Endodermal cell (in vitro differentiated cells): ENCODE measurements at regions not wholly inside any gene's neighbourhood (a gene's known extent, or its start where the extent isn't known, plus 50 kb on each side); places are given as distances from the start of the nearest gene placed in this dataset.

Source experiments
- DNase-seq: peaks from one replicate; pipeline ENCODE4 v3.0.0-alpha.2; 2017
- H3K27ac ChIP-seq: 2 replicates; pipeline ENCODE4 v1.5.1; 2013; ENCODE audit warnings: mild to moderate bottlenecking, low read depth, low read length, moderate library complexity
- H3K27me3 ChIP-seq: 2 replicates; pipeline ENCODE4 v1.6.1; 2013; ENCODE audit warnings: mild to moderate bottlenecking, low read length, moderate library complexity; ENCODE audit not compliant: insufficient read depth, control insufficient read depth, poor library complexity, severe bottlenecking
- H3K36me3 ChIP-seq: 2 replicates; pipeline ENCODE4 v1.7.0; 2013; ENCODE audit warnings: mild to moderate bottlenecking, low read length, moderate library complexity; ENCODE audit not compliant: control insufficient read depth, insufficient read depth
- H3K4me1 ChIP-seq: one replicate; pipeline ENCODE4 v1.7.0; 2013; ENCODE audit warnings: low read length; ENCODE audit not compliant: control insufficient read depth, insufficient read depth
- H3K4me3 ChIP-seq: 2 replicates; pipeline ENCODE4 v1.5.1; 2013; ENCODE audit warnings: mild to moderate bottlenecking, low read length, moderate library complexity
- H3K9ac ChIP-seq: 2 replicates; pipeline ENCODE4 v1.6.1; 2013; ENCODE audit warnings: mild to moderate bottlenecking, low read length, moderate library complexity; ENCODE audit not compliant: poor library complexity, severe bottlenecking; ENCODE audit errors: extremely low read depth
- H3K9me3 ChIP-seq: 2 replicates; pipeline ENCODE4 v1.6.1; 2013; ENCODE audit warnings: mild to moderate bottlenecking, low read length, moderate library complexity; ENCODE audit not compliant: control insufficient read depth
- H3K27ac Mint-ChIP-seq: 2 replicates; pipeline ENCODE4 v1.8.0; 2020; ENCODE audit warnings: mixed read lengths
- H3K27me3 Mint-ChIP-seq: 2 replicates; pipeline ENCODE4 v1.8.0; 2021; ENCODE audit warnings: mild to moderate bottlenecking, mixed read lengths; ENCODE audit not compliant: insufficient read depth
- H3K36me3 Mint-ChIP-seq: 2 replicates; pipeline ENCODE4 v1.8.0; 2020; ENCODE audit warnings: low read depth, mixed read lengths
- H3K4me1 Mint-ChIP-seq: 2 replicates; pipeline ENCODE4 v1.8.0; 2020; ENCODE audit warnings: mixed read lengths
- H3K4me3 Mint-ChIP-seq: 2 replicates; pipeline ENCODE4 v1.8.0; 2020; ENCODE audit warnings: mild to moderate bottlenecking, moderate library complexity, mixed read lengths
- H3K9me3 Mint-ChIP-seq: 2 replicates; pipeline ENCODE4 v1.8.0; 2020; ENCODE audit warnings: mild to moderate bottlenecking, mixed read lengths
- CTCF ChIP-seq: fragments of 200-600 bp; sonication (generic); conservative IDR thresholded peaks from 2 replicates; pipeline ENCODE4 v1.5.0; 2021; ENCODE audit warnings: antibody characterized with exemption, mild to moderate bottlenecking
- WGBS, 2 experiments: methylation state at CpG; one replicate each; pipeline versions ENCODE4 v1.1.5 to v1.1.7; 2013; ENCODE audit warnings: missing lambda C conversion rate in 2 of 2, mixed read lengths in 1 of 2; ENCODE audit not compliant: insufficient coverage in 1 of 2, insufficient read length in 1 of 2; 5-methylcytosine and 5-hydroxymethylcytosine counted together

- Mint-ChIP-seq H3K27ac (no peak overlapping the region), H3K27me3 (no peaks in the 10 kb centered on the region), H3K9me3 (peaks cover 6% of the 10 kb centered on the region), H3K36me3 (no peaks in the 10 kb centered on the region), H3K4me3 (no peak overlapping the region), H3K4me1 (no peaks in the 10 kb centered on the region)
- Histone ChIP-seq H3K4me1 (no peaks in the 10 kb centered on the region), H3K27ac (no peak overlapping the region), H3K36me3 (no peaks in the 10 kb centered on the region), H3K9ac (no peak overlapping the region), H3K27me3 (no peaks in the 10 kb centered on the region), H3K4me3 (no peak overlapping the region), H3K9me3 (no peaks in the 10 kb centered on the region)
- TF ChIP-seq CTCF, result no peak
- 92 to 100% methylated on average over 2 of the region's 2 CpGs for WGBS, 2 experiments
- DNase-seq, result no peak
These were observed 580.4 kb upstream of the ADGRL3 start for GRCh38 chr4:60619531-60620305.

DNA sequence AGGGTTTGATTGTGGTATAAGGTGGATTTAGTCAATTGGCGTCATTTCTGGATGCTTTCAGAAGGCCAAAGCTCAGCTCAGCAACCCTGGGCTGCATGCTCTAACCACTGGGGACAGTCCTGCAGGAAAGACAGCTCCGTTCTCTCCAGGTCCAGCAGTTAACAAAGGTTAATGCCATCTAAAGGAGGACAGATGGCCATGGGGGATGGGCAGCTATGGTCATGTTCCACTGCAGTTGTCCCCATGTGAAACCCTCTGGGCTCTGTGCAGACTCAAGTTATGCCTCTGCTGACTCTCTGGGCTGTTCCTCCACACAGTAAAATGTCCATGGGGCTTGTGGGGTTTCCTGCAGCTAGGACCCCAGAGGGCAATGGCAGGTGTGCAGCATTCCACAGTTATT is 562.1 kb upstream of the ADGRL3 start:
- Histone ChIP-seq H3K9ac (no peak overlapping the region), H3K4me3 (no peak overlapping the region), H3K27me3 (no peaks in the 10 kb centered on the region), H3K36me3 (no peaks in the 10 kb centered on the region), H3K27ac (no peak overlapping the region), H3K9me3 (no peaks in the 10 kb centered on the region), H3K4me1 (no peaks in the 10 kb centered on the region)
- Mint-ChIP-seq H3K27ac (no peak overlapping the region), H3K36me3 (no peaks in the 10 kb centered on the region), H3K4me3 (no peak overlapping the region), H3K27me3 (no peaks in the 10 kb centered on the region), H3K9me3 (peaks cover 9% of the 10 kb centered on the region), H3K4me1 (no peaks in the 10 kb centered on the region)
- 95 to 100% methylated on average over 1 to 2 of the region's 2 CpGs for WGBS, 2 experiments
- no peak for TF ChIP-seq CTCF
- no peak for DNase-seq

GRCh38 chr4:60648774-60649173 is 551.4 kb upstream of the ADGRL3 start:
- Histone ChIP-seq H3K27me3 (no peaks in the 10 kb centered on the region), H3K4me1 (no peaks in the 10 kb centered on the region), H3K4me3 (no peak overlapping the region), H3K9me3 (peaks cover 8% of the 10 kb centered on the region), H3K27ac (no peak overlapping the region), H3K36me3 (no peaks in the 10 kb centered on the region), H3K9ac (no peak overlapping the region)
- no peaks in the 10 kb centered on the region for H3K27me3 Mint-ChIP-seq
- H3K4me1 Mint-ChIP-seq, result no peaks in the 10 kb centered on the region
- H3K27ac Mint-ChIP-seq, result no peak overlapping the region
- peaks cover 4% of the 10 kb centered on the region for H3K9me3 Mint-ChIP-seq
- TF ChIP-seq CTCF, result no peak
- DNase-seq, result no peak
- no peak overlapping the region for H3K4me3 Mint-ChIP-seq
- WGBS, 2 experiments, result 89% methylated on average over 2 of the region's 2 CpGs; no CpG with 5 or more reads in 1 of the 2 experiments
- H3K36me3 Mint-ChIP-seq, result no peaks in the 10 kb centered on the region
